Stimulated activated CD8-positive, alpha-beta memory T cell treated with anti-CD3 and anti-CD28 coated beads, Interleukin-12 subunit alpha, Interleukin-12 subunit beta, amount 100 ng/mL, for 24 hours (primary cell): ENCODE measurements at regions not wholly inside any gene's neighbourhood (a gene's known extent, or its start where the extent isn't known, plus 50 kb on each side); places are given as distances from the start of the nearest gene placed in this dataset.
"Not testable (repeated sequence)": the region's sequence is repeated elsewhere in the genome, so short reads cannot be mapped to it uniquely, and the experiment has no call there.

ENCODE experiments used
- DNase-seq: peaks from one replicate; pipeline ENCODE4 v3.0.0-alpha.2; 2020; ENCODE audit errors: extremely low read depth

DNA sequence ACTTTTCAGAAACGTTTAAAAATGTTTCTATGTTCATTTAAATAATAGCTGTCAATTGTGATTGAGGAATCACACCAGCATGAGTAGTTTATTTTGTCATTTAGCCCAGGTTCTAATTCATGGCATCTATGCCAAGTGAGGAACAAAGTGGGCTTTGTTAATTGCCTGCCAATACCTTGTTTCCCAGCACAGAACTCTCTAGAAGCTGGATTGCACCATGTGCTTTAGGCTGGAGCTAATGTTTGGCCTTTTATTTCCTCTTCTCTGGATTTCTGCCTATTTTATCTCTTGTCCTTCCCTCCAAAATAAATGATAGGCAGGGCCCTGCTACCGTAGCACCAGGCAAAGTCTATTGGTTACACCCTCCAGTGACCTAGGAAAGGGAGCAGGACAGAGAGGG, 109.9 kb upstream of the ITGB1 start:
- DNase-seq, result no peak

DNA sequence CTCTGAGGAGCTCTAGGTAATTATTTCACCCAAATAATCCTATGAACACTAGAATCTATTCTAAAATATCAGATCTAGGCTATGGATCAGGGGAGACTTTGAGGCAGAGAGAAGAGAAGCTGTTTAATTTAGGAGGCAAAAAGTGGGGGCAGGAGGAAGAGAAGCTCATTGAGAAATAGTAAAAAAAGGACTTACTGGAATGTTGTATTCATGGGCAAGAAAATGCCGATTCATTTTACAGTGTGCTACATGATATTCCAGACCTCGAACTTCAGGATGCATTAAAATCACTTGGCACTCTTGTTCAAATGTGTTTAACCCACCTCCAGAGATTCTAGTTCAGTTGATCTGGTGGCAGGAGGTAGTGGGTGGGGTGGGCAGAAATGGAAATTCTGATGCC, 109.5 kb upstream of the ITGB1 start:
- no peak for DNase-seq

DNA sequence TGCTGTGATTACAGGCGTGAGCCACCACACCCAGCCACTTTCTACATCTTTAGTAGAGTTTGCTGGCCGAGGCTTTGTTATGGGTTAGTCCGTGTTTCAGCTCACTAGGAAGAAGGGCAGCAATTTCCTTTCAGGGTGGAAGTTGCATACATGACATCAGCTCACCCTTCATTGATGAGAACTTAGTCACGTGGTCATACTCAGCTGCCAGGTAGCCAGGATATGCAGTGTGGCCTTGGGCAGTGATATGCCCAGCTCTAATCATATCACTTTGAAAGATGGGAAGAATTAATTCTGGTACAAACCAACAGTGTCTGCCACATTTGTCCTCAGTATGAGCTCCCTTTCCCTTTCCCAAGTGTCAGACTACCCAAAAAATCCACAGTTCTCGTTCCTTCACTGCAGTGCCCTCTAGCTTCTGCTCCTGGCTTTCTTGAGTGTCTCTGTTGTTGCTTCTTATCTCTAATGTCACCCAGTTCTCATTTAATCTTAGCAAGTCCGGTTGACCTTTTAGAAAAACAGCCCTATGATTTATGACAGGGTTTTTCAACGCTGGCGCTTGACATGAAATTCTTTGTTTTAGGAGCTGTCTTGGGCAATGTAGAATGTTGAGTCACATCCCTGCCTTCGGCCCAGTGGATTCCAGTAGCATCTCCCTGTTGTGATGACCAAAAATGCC, 108.7 kb upstream of the ITGB1 start:
- DNase-seq, result no peak

DNA sequence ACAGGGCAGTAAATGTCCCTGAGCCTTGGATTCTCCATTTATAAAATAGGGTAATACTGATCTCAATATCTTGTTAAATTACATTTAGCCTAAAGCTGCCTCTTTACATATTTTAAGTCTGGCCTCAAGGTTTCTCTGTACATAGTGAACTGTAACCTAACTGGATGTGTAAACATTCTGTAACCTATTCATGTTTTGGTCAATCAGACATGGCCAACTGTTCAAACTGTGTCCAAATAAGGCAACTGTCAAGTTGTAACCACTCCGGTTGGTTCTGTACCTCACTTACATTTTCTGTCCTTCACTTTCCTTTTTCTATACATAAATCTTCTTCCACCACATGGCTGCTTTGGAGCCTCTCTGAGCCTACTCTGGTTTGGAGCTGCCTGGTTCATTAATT, 107.1 kb upstream of the ITGB1 start:
- DNase-seq, result no peak

DNA sequence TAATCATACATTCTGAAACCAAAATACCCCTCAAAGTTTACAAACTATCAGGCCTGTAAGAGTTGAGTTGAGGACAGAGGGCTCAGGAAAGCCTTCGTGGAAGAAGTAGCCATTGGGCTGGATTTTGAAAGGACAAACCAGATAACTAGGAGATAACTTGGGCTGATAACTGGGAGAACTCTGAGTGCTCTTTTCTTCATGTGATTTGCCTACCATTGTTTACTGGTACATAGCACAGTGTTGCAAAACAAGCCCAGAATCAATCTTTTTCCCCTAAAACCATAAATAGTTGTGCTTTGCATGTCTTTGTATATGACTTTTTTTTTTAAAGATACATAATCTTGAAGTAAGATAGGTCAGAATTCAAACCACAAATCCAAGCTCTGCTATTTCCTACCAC, 106.7 kb upstream of the ITGB1 start:
- no peak for DNase-seq

DNA sequence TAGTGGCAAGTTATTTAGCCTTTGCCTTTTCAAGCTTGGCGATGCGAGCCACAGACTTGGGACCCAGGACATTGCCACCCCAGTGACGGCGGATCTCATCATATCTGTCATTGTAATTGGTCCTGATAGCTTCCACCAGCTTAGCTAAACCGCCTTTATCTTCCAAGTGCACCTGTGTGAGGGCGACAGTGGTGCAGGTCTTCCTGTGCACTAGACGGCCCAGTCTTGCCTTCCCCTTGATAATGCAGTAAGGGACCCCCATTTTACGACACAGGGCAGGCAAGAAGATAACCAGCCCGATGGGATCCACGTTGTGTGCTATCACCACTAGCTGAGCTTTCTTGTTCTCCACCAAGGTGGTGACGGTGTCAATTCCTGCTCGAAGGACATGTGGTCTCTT, 99.6 kb upstream of the ITGB1 start:
- no peak for DNase-seq

DNA sequence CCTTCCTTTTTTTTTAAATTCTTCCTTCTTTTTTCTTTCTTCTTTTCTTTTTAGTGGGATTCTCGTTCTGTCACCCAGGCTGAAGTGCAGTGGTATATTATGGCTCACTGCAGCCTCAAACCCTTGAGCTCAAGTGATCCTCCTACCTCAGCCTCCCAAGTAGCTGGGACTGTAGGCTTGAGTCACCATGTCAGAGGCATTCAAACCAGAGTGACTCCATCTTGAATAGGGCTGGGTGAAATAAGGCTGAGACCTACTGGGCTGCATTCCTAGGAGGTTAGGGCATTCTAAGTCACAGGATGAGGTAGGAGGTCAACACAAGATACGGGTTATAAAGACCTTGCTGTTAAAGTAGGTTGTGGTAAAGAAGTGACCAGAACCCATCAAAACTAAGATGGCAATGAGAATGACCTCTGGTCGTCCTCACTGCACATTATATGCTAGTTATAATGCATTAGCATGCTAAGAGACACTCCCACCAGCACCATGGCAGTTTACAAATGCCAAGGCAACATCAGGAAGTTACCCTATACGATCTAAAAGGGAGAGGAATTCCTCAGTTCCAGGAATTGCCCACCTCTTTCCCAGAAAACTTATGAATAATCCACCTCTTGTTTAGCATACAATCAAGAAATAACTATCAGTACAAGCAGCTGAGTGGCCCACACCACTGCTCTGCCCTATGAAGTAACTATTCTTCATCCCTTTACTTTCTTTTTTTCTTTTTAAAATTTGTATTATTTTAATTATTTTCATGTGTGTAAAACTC, 99.0 kb upstream of the ITGB1 start:
- no peak for DNase-seq

DNA sequence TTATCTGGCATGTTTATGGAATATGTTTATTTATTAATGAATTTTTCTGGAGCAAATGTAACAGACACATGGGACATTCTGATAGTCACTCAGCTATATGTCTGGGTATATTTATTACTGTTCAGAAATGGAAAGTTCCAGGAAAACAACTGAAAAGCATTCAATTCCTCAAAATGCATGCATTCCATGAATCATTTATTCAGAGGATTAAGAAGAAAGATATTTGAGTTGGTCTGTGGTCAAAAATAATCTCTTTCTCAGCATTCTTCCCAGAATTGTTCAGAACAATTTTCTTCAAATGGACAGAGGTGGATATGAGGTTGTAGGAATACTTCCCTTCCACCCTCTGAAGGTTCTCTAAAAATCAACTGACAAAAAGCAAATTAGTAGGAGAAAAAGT, 97.6 kb upstream of the ITGB1 start:
- DNase-seq, result no peak

DNA sequence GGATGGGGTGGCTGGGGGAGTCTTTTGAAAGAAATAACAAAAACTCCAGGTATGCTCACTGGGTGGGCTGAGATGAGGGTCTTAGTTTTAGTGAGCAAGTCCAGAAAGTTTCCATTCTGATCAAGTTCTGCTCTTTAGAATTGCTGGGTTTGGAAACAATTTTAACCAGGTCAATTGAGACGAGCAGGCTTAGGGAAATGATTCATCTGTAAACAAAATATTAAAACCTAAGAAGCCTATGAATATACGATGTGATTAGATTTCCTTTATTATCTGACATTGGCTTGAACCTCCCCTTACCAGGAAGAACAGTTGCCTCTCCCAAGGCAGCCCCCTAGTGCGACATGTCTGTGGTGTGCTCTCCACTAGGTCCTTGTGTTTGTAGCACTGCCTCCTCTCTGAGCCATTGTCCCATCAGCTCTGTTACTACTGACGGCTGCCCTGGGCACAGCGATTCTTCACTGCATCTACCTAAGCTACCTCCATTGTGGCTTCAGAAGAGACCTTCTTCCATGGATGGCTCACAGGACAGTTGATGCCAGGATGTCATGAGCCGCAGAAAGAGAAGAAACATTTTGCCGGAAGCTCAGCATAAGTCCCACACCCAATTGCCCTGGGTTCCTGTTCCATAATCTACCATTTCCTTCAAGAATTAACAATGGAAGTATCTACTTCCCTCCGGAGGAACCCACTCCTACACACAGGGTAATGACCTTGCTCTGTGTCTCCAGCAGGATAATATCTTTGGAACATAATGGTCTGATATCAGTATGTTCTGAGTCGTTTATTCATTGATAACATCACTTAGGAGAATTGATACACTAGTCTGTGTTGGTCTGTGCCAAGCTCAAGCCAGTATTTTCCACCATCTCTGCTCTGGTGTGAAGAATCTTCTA, 95.1 kb upstream of the ITGB1 start:
- DNase-seq, result no peak

DNA sequence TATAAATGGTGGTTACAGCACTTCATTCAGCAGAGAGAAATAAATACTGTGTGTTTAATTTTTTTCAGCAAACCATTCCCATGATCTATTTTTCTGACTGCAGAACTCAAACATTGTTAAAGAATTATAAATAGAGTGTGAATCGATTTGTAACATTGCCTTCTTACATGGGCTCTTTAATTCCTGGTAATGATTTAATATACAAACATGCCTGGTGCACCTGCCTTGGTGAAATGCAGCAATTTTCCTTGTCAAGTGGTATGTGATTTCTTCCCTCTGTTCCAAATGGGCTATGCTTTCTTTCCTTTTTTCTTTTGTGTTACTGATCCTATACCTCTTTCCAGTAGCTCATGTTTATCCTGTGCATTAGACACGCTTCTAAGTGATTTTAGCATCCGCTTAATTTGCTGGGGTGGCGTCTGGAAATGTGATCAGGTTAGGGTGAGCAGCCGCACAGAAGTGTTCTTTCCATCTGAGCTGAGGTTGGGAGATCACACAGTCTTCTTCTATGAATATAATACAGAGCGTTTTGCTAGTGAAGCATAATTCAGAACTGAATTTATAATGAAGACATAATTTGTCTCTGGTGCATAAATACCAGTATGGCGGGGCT, 94.3 kb upstream of the ITGB1 start:
- DNase-seq, result no peak

DNA sequence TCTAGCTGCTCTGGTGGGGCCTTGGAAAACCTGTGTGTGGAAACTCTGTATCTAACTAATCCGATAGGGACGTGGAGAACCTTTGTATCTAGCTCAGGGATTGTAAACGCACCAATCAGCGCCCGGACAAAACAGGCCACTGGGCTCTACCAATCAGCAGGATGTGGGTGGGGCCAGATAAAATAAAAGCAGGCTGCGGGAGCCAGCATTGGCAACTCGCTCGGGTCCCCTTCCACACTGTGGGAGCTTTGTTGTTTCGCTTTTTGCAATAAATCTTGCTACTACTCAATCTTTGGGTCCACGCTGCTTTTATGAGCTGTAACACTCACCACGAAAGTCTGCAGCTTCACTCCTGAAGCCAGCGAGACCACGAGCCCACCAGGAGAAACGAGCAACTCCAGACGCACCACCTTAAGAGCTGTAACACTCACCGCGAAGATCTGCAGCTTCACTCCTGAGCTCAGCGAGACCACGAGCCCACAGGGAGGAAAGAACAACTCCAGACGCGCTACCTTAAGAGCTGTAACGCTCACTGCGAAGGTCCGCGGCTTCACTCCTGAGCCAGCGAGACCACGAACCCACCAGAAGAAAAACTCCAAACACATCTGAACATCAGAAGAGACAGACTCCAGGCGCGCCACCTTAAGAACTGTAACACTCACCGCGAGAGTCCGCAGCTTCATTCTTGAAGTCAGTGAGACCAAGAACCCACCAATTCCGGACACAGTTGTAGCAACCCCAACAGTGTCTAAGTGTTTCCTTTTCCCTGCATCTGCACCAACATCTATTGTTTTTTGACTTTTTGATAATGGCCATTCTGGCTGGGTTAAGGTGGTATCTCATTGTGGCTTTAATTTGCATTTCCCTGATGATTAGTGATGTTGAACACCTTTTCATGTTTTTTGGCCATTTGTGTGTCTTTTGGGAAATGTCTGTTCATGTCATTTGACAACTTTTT, 92.2 kb upstream of the ITGB1 start:
- not testable (repeated sequence) for DNase-seq

DNA sequence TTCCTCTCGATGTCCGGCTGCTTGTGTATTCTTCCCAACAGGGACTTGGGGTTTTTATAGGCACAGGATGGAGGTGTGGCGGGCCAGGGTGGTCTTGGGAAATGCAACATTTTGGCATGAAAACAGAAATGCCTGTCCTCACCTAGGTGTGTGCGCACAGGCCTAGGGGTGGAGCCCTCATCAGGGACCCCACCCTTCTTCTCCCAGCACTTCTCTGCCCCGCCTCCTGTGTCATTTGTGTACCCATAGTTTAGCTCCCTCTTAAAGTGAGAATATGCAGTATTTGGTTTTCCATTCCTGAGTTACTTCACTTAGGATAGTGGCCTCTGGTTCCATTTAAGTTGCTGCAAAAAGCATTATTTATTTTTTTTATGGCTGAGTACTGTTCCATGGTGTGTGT, 90.2 kb upstream of the ITGB1 start:
- no peak for DNase-seq

DNA sequence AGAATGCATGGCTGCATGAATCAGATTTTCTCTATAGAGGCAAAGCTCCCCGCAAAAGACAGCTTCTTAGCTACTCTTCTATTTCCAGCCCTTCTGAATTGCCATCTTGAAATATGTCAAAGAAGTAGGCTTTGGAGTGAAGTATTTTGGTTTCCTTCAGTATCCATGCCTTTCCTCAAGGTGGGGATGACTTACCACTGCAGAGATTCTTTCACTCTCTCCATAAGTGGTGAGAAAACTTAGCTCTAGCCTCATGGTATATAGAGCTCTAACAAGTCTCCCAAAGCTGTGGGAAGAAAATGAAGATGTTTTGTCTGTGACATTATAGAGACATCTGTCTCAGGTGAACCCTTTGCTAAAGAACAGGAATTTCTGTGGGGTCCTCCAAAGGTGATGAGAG, 89.6 kb upstream of the ITGB1 start:
- DNase-seq, result no peak

DNA sequence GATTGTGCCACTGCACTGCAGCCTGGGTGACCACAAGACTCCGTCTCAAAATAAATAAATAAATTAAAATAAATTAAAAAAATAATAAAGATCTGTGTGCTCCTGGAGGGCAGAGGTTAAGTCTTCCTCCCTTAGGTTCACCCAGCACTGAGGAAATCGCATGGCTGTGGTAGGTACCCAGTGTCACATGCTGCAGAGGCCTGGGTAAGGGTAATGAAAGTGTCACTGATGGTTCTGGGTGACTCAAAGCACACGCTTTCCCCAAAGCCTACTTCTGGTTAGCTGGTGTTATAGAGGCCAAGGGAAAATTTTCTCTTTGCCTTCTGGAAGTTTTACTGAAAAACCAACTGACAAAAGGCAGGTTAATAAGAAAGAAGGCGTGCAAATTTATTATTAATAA, 88.8 kb upstream of the ITGB1 start:
- DNase-seq, result no peak

DNA sequence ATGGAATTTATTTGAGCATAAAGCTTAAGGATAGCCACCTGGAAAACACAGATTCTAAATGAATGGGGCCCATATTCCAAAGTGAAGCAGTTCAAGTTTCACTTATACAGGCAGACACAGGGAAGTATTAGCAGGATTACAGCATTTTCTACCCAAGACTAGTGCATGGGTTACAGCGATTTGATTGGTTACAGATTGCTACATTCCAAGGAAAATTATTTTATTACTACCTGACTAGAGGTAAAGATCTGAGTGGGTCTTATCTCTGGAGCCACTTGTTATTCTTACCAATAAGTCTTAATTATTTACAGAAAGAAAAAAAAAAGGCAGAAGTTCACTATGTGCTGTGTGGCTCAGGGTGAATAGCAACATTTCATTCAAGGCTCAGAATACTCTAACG, 87.4 kb upstream of the ITGB1 start:
- no peak for DNase-seq

DNA sequence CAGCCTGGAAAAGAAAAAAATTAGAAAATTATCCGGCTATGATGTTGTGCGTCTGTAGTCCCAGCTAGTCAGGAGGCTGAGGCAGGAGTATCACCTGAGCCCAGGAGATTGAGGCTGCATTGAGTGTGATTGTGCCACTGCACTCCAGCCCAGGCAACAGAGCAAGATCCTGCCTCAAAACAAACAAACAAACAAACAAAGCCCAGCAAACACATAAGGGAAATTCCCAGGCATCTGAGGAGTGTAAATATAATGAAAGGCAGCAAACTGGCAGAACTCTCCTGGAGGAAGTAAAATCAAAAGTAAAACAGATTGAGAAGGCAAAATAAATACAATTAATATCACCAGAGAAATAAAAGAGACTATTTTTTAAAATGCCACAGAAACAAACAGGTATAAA, 84.5 kb upstream of the ITGB1 start:
- no peak for DNase-seq

DNA sequence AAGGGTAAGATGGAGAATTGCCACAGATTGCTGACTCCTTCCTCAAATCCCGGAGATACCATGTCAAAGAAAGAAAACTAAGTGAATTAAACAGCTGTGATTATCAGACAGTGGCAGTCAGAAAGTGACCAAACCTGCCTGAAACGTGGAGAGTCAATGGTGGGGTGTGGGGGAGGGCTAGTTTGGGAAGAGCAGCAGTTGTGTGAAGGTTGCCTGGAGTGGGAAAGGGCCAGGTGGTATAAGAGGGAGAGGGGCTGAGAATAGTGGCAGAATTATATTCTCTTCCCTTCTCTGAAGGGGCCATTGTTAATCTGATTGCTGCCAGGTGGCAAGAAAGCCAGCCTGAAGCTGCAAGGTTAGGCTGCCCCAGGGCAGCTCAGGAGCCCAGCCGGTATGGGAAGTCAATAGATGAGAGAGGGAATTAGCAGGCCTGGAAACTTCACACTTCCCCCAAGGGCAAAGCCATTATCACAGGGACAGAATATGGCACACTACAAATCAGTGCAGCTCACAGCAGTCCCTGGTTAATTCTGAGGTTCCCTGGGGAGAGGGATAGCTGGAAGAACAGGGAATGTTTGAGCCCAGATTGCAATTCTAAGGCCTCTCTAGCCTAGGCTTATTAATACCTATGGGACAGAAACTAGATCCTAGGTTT, 83.9 kb upstream of the ITGB1 start:
- DNase-seq, result no peak

DNA sequence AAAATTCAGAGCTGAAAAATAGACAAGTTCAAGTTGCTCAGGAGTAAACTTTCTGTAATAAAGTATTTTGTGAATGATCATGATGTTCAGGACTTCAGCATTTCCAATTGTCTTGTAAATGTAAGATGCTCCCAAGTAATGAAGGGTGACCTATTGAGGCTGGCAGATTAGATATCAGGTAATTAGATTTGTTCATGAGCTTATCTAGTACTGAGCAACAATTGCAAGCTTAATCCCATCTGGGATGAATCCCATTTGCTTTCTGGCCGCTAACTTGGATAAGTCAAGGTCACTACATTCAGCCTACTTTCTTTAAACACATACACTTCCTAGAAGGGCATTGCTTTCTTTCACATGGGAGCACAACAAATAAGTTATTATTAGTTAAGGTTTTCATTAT, 82.4 kb upstream of the ITGB1 start:
- DNase-seq, result no peak

DNA sequence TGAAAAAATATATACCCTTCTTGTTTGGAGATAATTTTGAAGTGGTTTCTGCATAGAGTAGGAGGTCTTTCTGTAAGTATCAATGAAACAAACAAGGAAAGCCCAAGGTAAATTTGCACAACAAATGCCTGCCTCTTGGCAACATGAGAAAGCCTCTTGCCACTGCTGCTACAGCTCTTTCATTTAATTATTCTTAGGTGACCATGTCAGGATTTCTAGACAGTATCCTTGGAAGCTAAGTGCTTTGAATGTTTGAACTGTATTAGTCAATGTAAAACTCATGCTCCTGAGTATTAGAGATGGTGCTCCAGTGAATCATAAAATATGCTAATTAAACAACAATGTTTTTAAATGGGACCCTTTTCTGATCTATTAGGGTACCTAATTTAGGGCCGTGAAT, 81.2 kb upstream of the ITGB1 start:
- no peak for DNase-seq

DNA sequence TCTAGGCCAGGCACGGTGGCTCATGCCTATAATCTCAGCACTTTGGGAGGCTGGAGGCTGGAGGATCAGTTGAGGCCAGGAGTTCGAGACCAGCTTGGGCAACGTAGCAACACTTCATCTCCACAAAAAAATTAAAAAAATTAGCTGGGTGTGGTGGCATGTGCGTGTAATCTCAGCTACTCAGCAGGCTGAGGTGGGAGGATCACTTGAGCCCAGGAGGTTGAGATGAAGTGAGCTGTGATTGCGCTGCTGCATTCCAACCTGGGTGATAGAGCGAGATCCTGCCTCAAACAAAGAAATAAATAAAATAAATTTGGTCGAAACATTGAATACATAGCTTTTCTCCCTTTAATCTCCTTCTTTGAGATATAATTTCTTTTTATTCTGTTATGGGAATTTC, 80.6 kb upstream of the ITGB1 start:
- no peak for DNase-seq

DNA sequence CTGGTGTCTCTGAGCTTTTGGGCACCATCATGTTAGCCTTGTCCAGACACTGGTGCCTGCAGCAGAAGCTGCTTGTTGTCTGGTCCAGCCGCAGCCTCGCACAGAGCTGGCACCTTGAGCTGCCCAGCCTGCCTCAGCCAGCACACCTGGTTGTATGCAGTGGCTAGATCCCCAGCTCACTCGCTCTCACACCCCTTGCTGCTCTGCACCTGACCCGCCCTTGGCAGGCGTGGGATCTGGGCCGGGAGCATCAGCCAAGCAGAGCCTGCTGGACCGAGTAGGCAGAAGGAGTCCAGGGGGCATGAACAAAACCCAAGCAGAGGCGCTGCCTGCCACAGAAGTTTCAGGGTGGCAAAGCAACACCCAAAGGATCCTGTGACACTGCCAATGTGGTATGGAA, 79.7 kb upstream of the ITGB1 start:
- no peak for DNase-seq
